ENCODE measurements at regions not wholly inside any gene's neighbourhood (a gene's known extent, or its start where the extent isn't known, plus 50 kb on each side); places are given as distances from the start of the nearest gene placed in this dataset.

DNA sequence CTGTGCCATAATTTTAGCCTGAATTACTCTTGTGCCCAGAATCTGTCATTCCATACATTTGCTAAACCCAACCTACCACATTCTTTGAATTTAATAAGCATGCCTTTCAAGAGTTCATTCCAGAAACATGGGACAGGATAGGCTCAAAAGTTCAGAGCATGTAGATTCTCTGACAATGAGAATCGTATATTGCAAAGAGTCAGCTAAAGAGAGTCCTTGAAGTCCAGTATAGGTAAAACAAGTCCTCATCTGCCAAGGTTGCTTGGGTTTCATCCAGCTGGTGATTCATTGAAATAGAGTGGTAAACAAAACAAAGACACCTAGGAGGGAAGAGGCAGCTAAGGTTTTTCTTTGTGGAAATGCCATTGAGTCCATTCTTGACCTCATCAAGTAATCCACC lies 249.3 kb upstream of the DIPK2B start:
- TF ChIP-seq CTCF (conservative IDR thresholded peaks at IDR 0.05; ENCODE audit: low read depth, low read length), result no peak
- no peak for TF ChIP-seq POLR2A (IDR thresholded peaks at IDR 0.05; ENCODE audit: low read depth, low read length)
- no peak for TF ChIP-seq RAD21 (IDR thresholded peaks at IDR 0.05; ENCODE audit: low read length)
- no peak for TF ChIP-seq NFE2L2 (IDR thresholded peaks at IDR 0.05; ENCODE audit: low read depth, low read length)
- no peak for TF ChIP-seq MXI1 (IDR thresholded peaks at IDR 0.05; ENCODE audit: borderline replicate concordance, low read depth, low read length)
- TF ChIP-seq, protein P1, sequence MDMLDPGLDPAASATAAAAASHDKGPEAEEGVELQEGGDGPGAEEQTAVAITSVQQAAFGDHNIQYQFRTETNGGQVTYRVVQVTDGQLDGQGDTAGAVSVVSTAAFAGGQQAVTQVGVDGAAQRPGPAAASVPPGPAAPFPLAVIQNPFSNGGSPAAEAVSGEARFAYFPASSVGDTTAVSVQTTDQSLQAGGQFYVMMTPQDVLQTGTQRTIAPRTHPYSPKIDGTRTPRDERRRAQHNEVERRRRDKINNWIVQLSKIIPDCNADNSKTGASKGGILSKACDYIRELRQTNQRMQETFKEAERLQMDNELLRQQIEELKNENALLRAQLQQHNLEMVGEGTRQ (IDR thresholded peaks at IDR 0.05; ENCODE audit: low read depth, low read length), result no peak
- TF ChIP-seq, protein P2, sequence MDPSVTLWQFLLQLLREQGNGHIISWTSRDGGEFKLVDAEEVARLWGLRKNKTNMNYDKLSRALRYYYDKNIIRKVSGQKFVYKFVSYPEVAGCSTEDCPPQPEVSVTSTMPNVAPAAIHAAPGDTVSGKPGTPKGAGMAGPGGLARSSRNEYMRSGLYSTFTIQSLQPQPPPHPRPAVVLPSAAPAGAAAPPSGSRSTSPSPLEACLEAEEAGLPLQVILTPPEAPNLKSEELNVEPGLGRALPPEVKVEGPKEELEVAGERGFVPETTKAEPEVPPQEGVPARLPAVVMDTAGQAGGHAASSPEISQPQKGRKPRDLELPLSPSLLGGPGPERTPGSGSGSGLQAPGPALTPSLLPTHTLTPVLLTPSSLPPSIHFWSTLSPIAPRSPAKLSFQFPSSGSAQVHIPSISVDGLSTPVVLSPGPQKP (IDR thresholded peaks at IDR 0.05; ENCODE audit: borderline replicate concordance, low read depth, low read length), result no peak
- TF ChIP-seq CHD1 (IDR thresholded peaks at IDR 0.05; ENCODE audit: low read depth, low read length), result no peak
- TF ChIP-seq CEBPB (IDR thresholded peaks at IDR 0.05; ENCODE audit: low read depth, low read length), result no peak
- no peak for TF ChIP-seq FOS (IDR thresholded peaks at IDR 0.05; ENCODE audit: low read depth, low read length)

Data from IMR-90 (cell line).